ENCODE measurements at regions not wholly inside any gene's neighbourhood (a gene's known extent, or its start where the extent isn't known, plus 50 kb on each side); places are given as distances from the start of the nearest gene placed in this dataset.

DNA sequence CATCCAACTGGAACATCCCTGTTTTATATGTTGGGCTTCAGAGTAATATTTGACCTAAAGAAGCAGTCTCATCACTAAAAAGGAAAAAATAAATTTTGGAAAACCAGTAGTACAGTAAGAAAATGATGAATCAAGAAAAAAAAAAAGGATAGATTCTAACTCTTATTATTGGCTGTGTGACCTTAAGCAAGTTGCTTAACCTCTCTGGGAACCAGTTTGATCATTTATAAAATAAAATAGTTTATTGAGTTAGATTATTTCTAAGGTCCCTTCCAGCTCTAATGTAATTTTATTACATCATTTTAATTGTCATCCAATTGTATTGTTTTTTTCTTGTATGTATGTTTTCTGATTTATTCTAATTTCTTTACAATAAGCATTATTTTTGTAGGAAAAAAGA, 127.0 kb downstream of the PRELID2 start:
- H4K20me1 ChIP-seq (ENCODE audit: insufficient read depth) = no peaks in the 10 kb centered on the region
- intact Hi-C loops (cut with micrococcal nuclease; ENCODE audit: unreplicated experiment) = no loop called here
- DNase-seq = no peak
- H3K4me1 ChIP-seq (replicated peaks; ENCODE audit: insufficient read depth) = no peaks in the 10 kb centered on the region
- H3K36me3 ChIP-seq (ENCODE audit: low read depth) = no peaks in the 10 kb centered on the region
- H3F3A ChIP-seq (ENCODE audit: insufficient read depth, low read depth) = no peaks in the 10 kb centered on the region
- no peaks in the 10 kb centered on the region for H3K9me2 ChIP-seq (ENCODE audit: insufficient read depth)
- POLR2A ChIA-PET (ENCODE audit: unreplicated experiment) = no interaction called here
- H3K27ac ChIP-seq = no peak overlapping the region
- no peaks in the 10 kb centered on the region for H3K27me3 ChIP-seq (ENCODE audit: insufficient read depth, low read depth)
- H3K4me3 ChIP-seq = no peak overlapping the region
- H3K9me3 ChIP-seq (ENCODE audit: insufficient read depth, low read depth) = no peaks in the 10 kb centered on the region
- no peaks in the 10 kb centered on the region for H3K79me2 ChIP-seq (ENCODE audit: low read depth)
- H2AFZ ChIP-seq = no peak overlapping the region
- H3K4me2 ChIP-seq = no peak overlapping the region
- no TSS peak for BruUV-seq (replicated peaks)
- CTCF ChIA-PET = no interaction called here
- TF ChIP-seq EZH2 (IDR thresholded peaks at IDR 0.05; ENCODE audit: low read depth) = no peak
- TF ChIP-seq, protein P1, sequence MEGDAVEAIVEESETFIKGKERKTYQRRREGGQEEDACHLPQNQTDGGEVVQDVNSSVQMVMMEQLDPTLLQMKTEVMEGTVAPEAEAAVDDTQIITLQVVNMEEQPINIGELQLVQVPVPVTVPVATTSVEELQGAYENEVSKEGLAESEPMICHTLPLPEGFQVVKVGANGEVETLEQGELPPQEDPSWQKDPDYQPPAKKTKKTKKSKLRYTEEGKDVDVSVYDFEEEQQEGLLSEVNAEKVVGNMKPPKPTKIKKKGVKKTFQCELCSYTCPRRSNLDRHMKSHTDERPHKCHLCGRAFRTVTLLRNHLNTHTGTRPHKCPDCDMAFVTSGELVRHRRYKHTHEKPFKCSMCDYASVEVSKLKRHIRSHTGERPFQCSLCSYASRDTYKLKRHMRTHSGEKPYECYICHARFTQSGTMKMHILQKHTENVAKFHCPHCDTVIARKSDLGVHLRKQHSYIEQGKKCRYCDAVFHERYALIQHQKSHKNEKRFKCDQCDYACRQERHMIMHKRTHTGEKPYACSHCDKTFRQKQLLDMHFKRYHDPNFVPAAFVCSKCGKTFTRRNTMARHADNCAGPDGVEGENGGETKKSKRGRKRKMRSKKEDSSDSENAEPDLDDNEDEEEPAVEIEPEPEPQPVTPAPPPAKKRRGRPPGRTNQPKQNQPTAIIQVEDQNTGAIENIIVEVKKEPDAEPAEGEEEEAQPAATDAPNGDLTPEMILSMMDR (conservative IDR thresholded peaks at IDR 0.05) = no peak

DNA sequence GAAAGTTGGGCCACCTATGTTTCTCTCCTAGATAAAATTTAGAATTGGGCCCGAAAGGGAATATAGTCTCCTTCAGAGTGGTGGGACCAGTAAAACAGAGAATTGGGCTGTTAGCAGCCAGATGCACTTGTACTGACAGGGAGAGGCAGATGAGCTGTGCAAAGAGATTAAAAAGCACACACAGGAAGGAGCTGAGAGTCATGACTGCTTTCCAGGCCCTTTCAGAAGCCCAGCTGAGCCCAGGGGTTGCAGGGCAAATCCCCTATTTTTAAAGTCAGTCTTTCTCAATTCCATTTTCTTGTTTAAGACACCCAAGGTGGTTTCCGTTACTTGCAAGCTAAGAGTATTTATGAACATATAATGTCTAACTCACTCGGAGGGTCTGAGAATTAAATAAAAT, 130.4 kb downstream of the PRELID2 start:
- no peak for TF ChIP-seq EZH2 (IDR thresholded peaks at IDR 0.05; ENCODE audit: low read depth)
- TF ChIP-seq, protein P1 (conservative IDR thresholded peaks at IDR 0.05) = no peak
- H3K79me2 ChIP-seq (ENCODE audit: low read depth) = no peaks in the 10 kb centered on the region
- no peak for DNase-seq
- no peaks in the 10 kb centered on the region for H3K36me3 ChIP-seq (ENCODE audit: low read depth)
- H3K4me1 ChIP-seq (replicated peaks; ENCODE audit: insufficient read depth) = no peaks in the 10 kb centered on the region
- no peak overlapping the region for H3K27ac ChIP-seq
- H3K4me2 ChIP-seq = no peak overlapping the region
- H3K27me3 ChIP-seq (ENCODE audit: insufficient read depth, low read depth) = no peaks in the 10 kb centered on the region
- no peaks in the 10 kb centered on the region for H3F3A ChIP-seq (ENCODE audit: insufficient read depth, low read depth)
- no peaks in the 10 kb centered on the region for H4K20me1 ChIP-seq (ENCODE audit: insufficient read depth)
- H3K9me2 ChIP-seq (ENCODE audit: insufficient read depth) = no peaks in the 10 kb centered on the region
- ChIA-PET POLR2A (ENCODE audit: unreplicated experiment) (no interaction called here), CTCF (no interaction called here)
- no peaks in the 10 kb centered on the region for H3K9me3 ChIP-seq (ENCODE audit: insufficient read depth, low read depth)
- no peak overlapping the region for H3K4me3 ChIP-seq
- no TSS peak for BruUV-seq (replicated peaks)
- intact Hi-C loops (cut with micrococcal nuclease; ENCODE audit: unreplicated experiment) = no loop called here
- H2AFZ ChIP-seq = no peak overlapping the region

DNA sequence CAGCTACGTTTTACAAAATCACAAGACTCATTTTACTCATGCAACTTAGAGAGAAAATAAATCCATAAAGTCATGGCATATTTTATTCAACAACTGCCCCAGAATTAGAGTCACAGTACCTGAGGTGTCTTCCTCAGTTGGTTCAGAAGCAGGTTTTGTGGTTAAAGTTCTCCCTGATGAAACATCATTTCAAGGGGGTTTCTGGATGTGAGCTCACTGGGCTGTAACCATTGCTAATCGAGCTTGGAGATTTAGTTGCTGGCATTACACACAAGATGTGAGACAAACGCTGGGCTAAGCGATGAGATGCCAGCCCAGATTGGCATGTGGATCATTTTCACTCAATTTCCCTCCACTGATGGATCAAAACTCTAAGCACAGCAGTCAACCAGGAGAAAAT, 131.3 kb downstream of the PRELID2 start:
- no peak overlapping the region for H3K4me3 ChIP-seq
- ChIA-PET CTCF (no interaction called here), POLR2A (ENCODE audit: unreplicated experiment) (no interaction called here)

More for the DNA sequence above, 131.3 kb downstream of the PRELID2 start:
- no TSS peak for BruUV-seq (replicated peaks)
- Histone ChIP-seq H3K4me1 (replicated peaks; ENCODE audit: insufficient read depth) (no peaks in the 10 kb centered on the region), H3K9me3 (ENCODE audit: insufficient read depth, low read depth) (no peaks in the 10 kb centered on the region), H3K36me3 (ENCODE audit: low read depth) (no peaks in the 10 kb centered on the region), H3F3A (ENCODE audit: insufficient read depth, low read depth) (no peaks in the 10 kb centered on the region), H3K79me2 (ENCODE audit: low read depth) (no peaks in the 10 kb centered on the region), H3K9me2 (ENCODE audit: insufficient read depth) (no peaks in the 10 kb centered on the region), H4K20me1 (ENCODE audit: insufficient read depth) (no peaks in the 10 kb centered on the region), H2AFZ (no peak overlapping the region), H3K4me2 (no peak overlapping the region), H3K27me3 (ENCODE audit: insufficient read depth, low read depth) (no peaks in the 10 kb centered on the region), H3K27ac (no peak overlapping the region)
- DNase-seq = no peak
- intact Hi-C loops (cut with micrococcal nuclease; ENCODE audit: unreplicated experiment) = no loop called here
- no peak for TF ChIP-seq EZH2 (IDR thresholded peaks at IDR 0.05; ENCODE audit: low read depth)
- TF ChIP-seq, protein P1 (conservative IDR thresholded peaks at IDR 0.05) = no peak
